AG09309 (cell line): ENCODE measurements at regions not wholly inside any gene's neighbourhood (a gene's known extent, or its start where the extent isn't known, plus 50 kb on each side); places are given as distances from the start of the nearest gene placed in this dataset.

Experiments used
- DNase-seq: peaks from one replicate; pipeline ENCODE4 v3.0.0-alpha.2; 2010; ENCODE audit warnings: low read depth
- H3K4me3 ChIP-seq: 2 replicates; pipeline ENCODE4 v1.5.1; 2011; ENCODE audit warnings: mild to moderate bottlenecking, low read depth, low read length, moderate library complexity; ENCODE audit not compliant: control insufficient read depth
- TF ChIP-seq, protein P1 (sequence below): IDR thresholded peaks from 2 replicates; pipeline ENCODE4 v1.5.1; 2011; ENCODE audit warnings: mild to moderate bottlenecking, low read depth, low read length, inconsistent platforms; ENCODE audit not compliant: insufficient read depth, control insufficient read depth; ENCODE audit errors: missing control alignments

- TF ChIP-seq, protein P1, sequence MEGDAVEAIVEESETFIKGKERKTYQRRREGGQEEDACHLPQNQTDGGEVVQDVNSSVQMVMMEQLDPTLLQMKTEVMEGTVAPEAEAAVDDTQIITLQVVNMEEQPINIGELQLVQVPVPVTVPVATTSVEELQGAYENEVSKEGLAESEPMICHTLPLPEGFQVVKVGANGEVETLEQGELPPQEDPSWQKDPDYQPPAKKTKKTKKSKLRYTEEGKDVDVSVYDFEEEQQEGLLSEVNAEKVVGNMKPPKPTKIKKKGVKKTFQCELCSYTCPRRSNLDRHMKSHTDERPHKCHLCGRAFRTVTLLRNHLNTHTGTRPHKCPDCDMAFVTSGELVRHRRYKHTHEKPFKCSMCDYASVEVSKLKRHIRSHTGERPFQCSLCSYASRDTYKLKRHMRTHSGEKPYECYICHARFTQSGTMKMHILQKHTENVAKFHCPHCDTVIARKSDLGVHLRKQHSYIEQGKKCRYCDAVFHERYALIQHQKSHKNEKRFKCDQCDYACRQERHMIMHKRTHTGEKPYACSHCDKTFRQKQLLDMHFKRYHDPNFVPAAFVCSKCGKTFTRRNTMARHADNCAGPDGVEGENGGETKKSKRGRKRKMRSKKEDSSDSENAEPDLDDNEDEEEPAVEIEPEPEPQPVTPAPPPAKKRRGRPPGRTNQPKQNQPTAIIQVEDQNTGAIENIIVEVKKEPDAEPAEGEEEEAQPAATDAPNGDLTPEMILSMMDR, result no peak
- H3K4me3 ChIP-seq, result no peak overlapping the region
- DNase-seq, result no peak
Measured at GRCh38 chr4:38535717-38536116, 128.3 kb upstream of the KLF3 start.

GRCh38 chr4:38536716-38537115, 127.3 kb upstream of the KLF3 start:
- TF ChIP-seq, protein P1, result no peak
- no peak overlapping the region for H3K4me3 ChIP-seq
- DNase-seq, result no peak

DNA sequence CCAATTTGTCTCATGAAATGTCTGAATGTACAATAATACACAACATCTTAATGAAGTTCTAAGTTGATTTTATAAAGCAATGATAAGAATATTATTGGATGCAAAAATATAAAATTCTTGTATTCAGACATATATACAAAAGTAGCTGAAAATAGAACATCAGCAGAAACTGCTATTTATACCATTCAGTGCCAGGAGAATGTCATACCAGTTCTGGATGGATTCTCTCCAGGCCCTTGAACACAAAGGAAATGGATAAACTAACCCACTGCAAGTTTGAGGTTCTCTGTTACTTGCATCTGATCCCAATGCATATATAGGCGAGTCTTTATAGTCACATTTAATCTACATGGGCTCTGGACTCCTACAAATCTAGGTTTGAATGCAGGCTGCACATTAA, 126.3 kb upstream of the KLF3 start:
- DNase-seq, result no peak
- TF ChIP-seq, protein P1, result no peak
- no peak overlapping the region for H3K4me3 ChIP-seq

DNA sequence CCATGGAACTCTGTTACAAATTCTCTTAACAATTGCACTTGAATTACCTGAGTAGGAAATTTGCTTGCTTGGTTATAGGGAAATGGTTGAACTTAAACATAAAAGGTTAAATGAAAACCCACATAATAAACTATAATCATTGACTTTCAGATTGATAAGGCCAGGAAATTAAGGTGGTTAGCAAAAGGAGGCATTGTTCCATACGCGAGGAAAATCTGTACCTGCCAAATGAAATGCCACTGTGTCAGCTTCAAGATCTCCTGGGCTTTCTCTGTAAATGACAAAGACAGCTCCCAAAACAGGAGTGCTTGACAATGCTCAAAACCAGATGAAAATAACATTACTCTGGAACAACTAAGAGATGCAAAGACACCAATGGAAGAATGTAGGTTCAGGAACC, 125.5 kb upstream of the KLF3 start:
- TF ChIP-seq, protein P1, result no peak
- no peak overlapping the region for H3K4me3 ChIP-seq
- DNase-seq, result no peak

GRCh38 chr4:38539501-38539900, 124.5 kb upstream of the KLF3 start:
- TF ChIP-seq, protein P1, result no peak
- no peak overlapping the region for H3K4me3 ChIP-seq
- DNase-seq, result no peak

DNA sequence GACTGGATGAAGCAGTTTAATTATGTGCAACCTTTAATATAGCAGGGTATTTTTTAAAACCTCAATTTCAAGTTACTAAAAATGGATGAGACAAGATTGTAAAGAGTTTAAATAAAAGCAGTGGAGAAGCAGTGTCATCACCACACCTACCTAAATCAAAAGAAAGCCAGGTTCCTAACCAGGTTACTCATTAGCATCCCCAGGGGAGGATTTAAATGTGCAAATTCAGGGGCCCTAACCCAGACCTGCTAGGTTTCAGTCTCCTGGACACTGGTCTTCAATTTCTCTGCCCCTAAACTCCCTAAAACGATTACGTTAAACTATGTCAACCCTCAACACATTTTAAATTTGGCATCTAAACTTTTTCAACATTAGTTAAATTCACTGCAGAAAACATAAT, 116.9 kb upstream of the KLF3 start:
- TF ChIP-seq, protein P1, result no peak
- H3K4me3 ChIP-seq, result no peak overlapping the region
- DNase-seq, result no peak

GRCh38 chr4:38548256-38548655, 115.7 kb upstream of the KLF3 start:
- no peak overlapping the region for H3K4me3 ChIP-seq
- no peak for DNase-seq
- TF ChIP-seq, protein P1, result no peak
